ENCODE measurements at regions not wholly inside any gene's neighbourhood (a gene's known extent, or its start where the extent isn't known, plus 50 kb on each side); places are given as distances from the start of the nearest gene placed in this dataset.

GRCh38 chr18:5806860-5807259 lies 88.5 kb downstream of the TMEM200C start:
- WGBS, 2 donors (ENCODE audit: low coverage in 1 of 2), result 80 to 87% methylated on average over 3 to 5 of the region's 5 CpGs
- in situ Hi-C loops (cut with MboI; ENCODE audit: low pct_ligation_motif_present in 1 of 4, low pct_unique_long_range_greater_than_20kb in 1 of 4, low sequenced_read_pairs in 3 of 4) (no loop called here), intact Hi-C loops (cut with DNase I; ENCODE audit: low total_unique reads) (no loop called here)
- H3K4me3 ChIP-seq, result no peak overlapping the region
- no peak for TF ChIP-seq POLR2AphosphoS5 (IDR thresholded peaks at IDR 0.05)
- no peak for TF ChIP-seq EP300 (IDR thresholded peaks at IDR 0.05; ENCODE audit: low read depth)
- TF ChIP-seq POLR2A (IDR thresholded peaks at IDR 0.05), result no peak
- TF ChIP-seq, protein P1, sequence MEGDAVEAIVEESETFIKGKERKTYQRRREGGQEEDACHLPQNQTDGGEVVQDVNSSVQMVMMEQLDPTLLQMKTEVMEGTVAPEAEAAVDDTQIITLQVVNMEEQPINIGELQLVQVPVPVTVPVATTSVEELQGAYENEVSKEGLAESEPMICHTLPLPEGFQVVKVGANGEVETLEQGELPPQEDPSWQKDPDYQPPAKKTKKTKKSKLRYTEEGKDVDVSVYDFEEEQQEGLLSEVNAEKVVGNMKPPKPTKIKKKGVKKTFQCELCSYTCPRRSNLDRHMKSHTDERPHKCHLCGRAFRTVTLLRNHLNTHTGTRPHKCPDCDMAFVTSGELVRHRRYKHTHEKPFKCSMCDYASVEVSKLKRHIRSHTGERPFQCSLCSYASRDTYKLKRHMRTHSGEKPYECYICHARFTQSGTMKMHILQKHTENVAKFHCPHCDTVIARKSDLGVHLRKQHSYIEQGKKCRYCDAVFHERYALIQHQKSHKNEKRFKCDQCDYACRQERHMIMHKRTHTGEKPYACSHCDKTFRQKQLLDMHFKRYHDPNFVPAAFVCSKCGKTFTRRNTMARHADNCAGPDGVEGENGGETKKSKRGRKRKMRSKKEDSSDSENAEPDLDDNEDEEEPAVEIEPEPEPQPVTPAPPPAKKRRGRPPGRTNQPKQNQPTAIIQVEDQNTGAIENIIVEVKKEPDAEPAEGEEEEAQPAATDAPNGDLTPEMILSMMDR (IDR thresholded peaks at IDR 0.05), result no peak
- H3K4me1 ChIP-seq, result no peaks in the 10 kb centered on the region
- H3K9me3 ChIP-seq, result no peaks in the 10 kb centered on the region
- DNase-seq, result no peak
- H3K36me3 ChIP-seq, result no peaks in the 10 kb centered on the region
- no peak overlapping the region for H3K27ac ChIP-seq
- no peaks in the 10 kb centered on the region for H3K27me3 ChIP-seq

DNA sequence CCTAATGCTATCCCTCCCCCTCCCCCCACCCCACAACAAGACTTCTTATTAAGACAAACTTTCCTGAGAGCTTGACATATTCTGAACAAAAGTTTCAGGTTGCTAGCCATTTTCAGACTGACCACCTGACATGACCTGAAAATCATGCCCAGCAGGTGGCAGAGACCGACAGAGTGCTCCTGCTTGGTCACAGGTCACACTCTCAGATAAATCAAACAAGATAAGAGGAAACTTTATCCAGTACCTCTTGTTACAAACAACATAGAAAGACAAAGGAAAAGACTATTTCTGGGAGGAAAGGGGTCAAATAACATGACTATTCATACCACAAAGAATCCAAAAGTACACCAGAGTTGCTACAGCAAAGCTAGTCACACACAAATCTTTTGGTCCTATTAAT lies 107.4 kb downstream of the TMEM200C start:
- in situ Hi-C loops (cut with MboI; ENCODE audit: low pct_ligation_motif_present in 1 of 4, low pct_unique_long_range_greater_than_20kb in 1 of 4, low sequenced_read_pairs in 3 of 4) (no loop called here), intact Hi-C loops (cut with DNase I; ENCODE audit: low total_unique reads) (no loop called here)
- TF ChIP-seq POLR2A (IDR thresholded peaks at IDR 0.05), result no peak
- no peak for TF ChIP-seq EP300 (IDR thresholded peaks at IDR 0.05; ENCODE audit: low read depth)
- TF ChIP-seq, protein P1 (IDR thresholded peaks at IDR 0.05), result no peak
- no peak for TF ChIP-seq POLR2AphosphoS5 (IDR thresholded peaks at IDR 0.05)
- DNase-seq, result no peak
- Histone ChIP-seq H3K27ac (no peak overlapping the region), H3K4me1 (no peaks in the 10 kb centered on the region), H3K9me3 (no peaks in the 10 kb centered on the region), H3K27me3 (no peaks in the 10 kb centered on the region), H3K4me3 (no peak overlapping the region), H3K36me3 (no peaks in the 10 kb centered on the region)
- 14 to 31% methylated on average over 1 of the region's 1 CpG for WGBS, 2 donors (ENCODE audit: low coverage in 1 of 2)

DNA sequence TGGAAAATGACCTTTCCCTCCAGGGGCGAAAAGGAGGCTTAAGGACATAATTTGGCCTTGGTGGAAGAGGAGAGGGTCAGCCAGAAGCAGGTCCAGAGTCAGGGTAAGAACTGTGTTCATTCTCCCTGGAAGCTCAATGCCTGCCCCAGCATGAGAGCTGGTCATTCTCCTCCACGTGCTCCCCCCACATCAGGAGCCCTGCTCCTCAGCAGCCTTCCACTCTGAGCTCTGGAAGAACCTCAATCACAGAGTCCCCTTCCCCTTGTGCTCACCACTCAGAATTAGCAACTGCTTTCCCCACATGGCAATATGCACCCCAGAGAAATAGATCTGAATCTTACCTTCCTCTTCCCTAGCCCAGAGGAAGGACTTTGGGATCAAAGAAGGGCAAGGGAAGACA lies 115.4 kb downstream of the TMEM200C start:
- in situ Hi-C loops (cut with MboI; ENCODE audit: low pct_ligation_motif_present in 1 of 4, low pct_unique_long_range_greater_than_20kb in 1 of 4, low sequenced_read_pairs in 3 of 4) (no loop called here), intact Hi-C loops (cut with DNase I; ENCODE audit: low total_unique reads) (no loop called here)
- 37% methylated on average over 2 of the region's 2 CpGs; no CpG with 5 or more reads in 1 of the 2 donors for WGBS, 2 donors (ENCODE audit: low coverage in 1 of 2)
- Histone ChIP-seq H3K36me3 (no peaks in the 10 kb centered on the region), H3K27ac (no peak overlapping the region), H3K4me3 (no peak overlapping the region), H3K27me3 (no peaks in the 10 kb centered on the region), H3K9me3 (no peaks in the 10 kb centered on the region), H3K4me1 (no peaks in the 10 kb centered on the region)
- no peak for TF ChIP-seq EP300 (IDR thresholded peaks at IDR 0.05; ENCODE audit: low read depth)
- TF ChIP-seq POLR2A (IDR thresholded peaks at IDR 0.05), result no peak
- TF ChIP-seq, protein P1 (IDR thresholded peaks at IDR 0.05), result no peak
- no peak for TF ChIP-seq POLR2AphosphoS5 (IDR thresholded peaks at IDR 0.05)
- no peak for DNase-seq

DNA sequence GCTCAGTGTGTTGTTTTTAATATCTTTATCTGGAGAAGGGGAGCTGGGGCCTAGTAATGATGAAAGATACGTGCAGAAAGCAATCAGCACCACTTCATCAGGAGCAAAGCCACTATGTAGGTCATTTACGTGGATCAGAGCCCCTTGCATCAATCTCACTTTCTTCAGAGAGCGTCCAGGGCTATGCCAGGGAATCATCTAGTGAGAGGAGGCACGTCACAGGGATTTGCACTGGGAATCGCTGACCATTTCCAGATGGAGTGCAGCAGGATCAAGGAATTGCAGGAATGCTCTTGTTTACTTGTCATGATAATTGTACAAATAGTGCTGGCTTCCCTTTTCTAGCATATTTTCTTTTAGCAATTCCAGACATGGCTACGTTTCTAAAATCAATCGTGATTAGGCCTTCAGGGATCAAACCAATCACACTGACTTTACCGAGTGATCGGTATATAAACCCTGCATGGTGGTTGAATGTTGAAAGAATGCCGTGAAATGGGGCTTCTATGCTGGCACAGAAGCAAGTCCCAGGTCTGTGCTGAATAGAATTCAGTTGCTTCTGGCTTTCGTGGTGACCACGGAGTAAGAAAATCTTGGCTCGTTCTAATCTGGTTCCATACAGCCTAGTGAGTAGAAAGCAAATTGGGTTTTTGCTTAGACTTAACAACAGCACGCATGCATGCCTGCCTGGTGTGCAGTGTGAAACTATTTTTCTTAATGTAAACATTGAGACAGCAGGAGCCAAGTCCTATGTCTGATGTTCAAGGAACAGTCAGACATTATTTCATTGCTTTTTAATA lies 122.8 kb downstream of the TMEM200C start:
- in situ Hi-C loops (cut with MboI; ENCODE audit: low pct_ligation_motif_present in 1 of 4, low pct_unique_long_range_greater_than_20kb in 1 of 4, low sequenced_read_pairs in 3 of 4) (loop anchor here in 1 of 4 donors (25.0 kb wide), 1 partner anchor 90 kb away; no protein-coding TSS in a partner anchor), intact Hi-C loops (cut with DNase I; ENCODE audit: low total_unique reads) (no loop called here)
- TF ChIP-seq POLR2A (IDR thresholded peaks at IDR 0.05) (no peak), POLR2AphosphoS5 (IDR thresholded peaks at IDR 0.05) (no peak), EP300 (IDR thresholded peaks at IDR 0.05; ENCODE audit: low read depth) (no peak)
- TF ChIP-seq, protein P1 (IDR thresholded peaks at IDR 0.05), result no peak
- H3K27ac ChIP-seq, result no peak overlapping the region
- H3K27me3 ChIP-seq, result no peaks in the 10 kb centered on the region
- 60 to 67% methylated on average over 1 to 14 of the region's 14 CpGs for WGBS, 2 donors (ENCODE audit: low coverage in 1 of 2)
- H3K9me3 ChIP-seq, result no peaks in the 10 kb centered on the region
- H3K4me1 ChIP-seq, result no peaks in the 10 kb centered on the region
- no peak for DNase-seq
- H3K36me3 ChIP-seq, result no peaks in the 10 kb centered on the region
- H3K4me3 ChIP-seq, result no peak overlapping the region

Data from transverse colon (tissue), 4 donors.